GM23338 (cell line): ENCODE measurements at regions not wholly inside any gene's neighbourhood (a gene's known extent, or its start where the extent isn't known, plus 50 kb on each side); places are given as distances from the start of the nearest gene placed in this dataset.

Experiments used
- CREB1 ChIP-seq: fragments of 250-450 bp; sonication (Bioruptor Pico); IDR thresholded peaks from 2 replicates; pipeline ENCODE4 v1.5.0; 2020; ENCODE audit warnings: low read depth, mild to moderate bottlenecking, moderate library complexity
- CTCF ChIP-seq, 2 experiments: fragments of 200-600 bp in 1 of 2; sonication (generic) in 1 of 2; conservative IDR thresholded peaks; 2 replicates each; pipeline versions ENCODE4 v1.5.1 to v1.6.1; 2016 to 2017; ENCODE audit warnings: antibody characterized with exemption in 2 of 2, low read depth in 2 of 2, mild to moderate bottlenecking in 2 of 2, moderate library complexity in 1 of 2
- EZH2 ChIP-seq: fragments of 200-600 bp; sonication (generic); IDR thresholded peaks from one replicate; pipeline ENCODE4 v1.8.0; 2017; ENCODE audit warnings: antibody characterized with exemption, mild to moderate bottlenecking, low read depth; ENCODE audit not compliant: unreplicated experiment
- EZH2phosphoT487 ChIP-seq: fragments of 200-600 bp; sonication (generic); IDR thresholded peaks from one replicate; pipeline ENCODE4 v1.8.1; 2018; ENCODE audit warnings: antibody characterized with exemption; ENCODE audit not compliant: unreplicated experiment
- JUNB ChIP-seq: IDR thresholded peaks from one replicate; pipeline ENCODE4 v1.6.1; 2016; ENCODE audit warnings: antibody characterized with exemption; ENCODE audit not compliant: unreplicated experiment
- REST ChIP-seq: IDR thresholded peaks from one replicate; pipeline ENCODE4 v1.6.1; 2018; ENCODE audit warnings: antibody characterized with exemption; ENCODE audit not compliant: unreplicated experiment
- STAT1 ChIP-seq: IDR thresholded peaks from one replicate; pipeline ENCODE4 v1.6.1; 2016; ENCODE audit warnings: antibody characterized with exemption; ENCODE audit not compliant: unreplicated experiment

GRCh38 chr2:176753205-176753604 is 459.4 kb upstream of the HNRNPA3 start:
- TF ChIP-seq CTCF (conservative IDR thresholded peaks at IDR 0.05; ENCODE audit: low read depth in 2 of 2): no peak
- no peak for TF ChIP-seq EZH2phosphoT487
- no peak for TF ChIP-seq REST
- no peak for TF ChIP-seq JUNB
- TF ChIP-seq EZH2: no peak
- TF ChIP-seq CREB1 (CRISPR knock-in tag): no peak
- TF ChIP-seq STAT1: no peak
